Activated CD4-positive, alpha-beta T cell treated with anti-CD3 and anti-CD28 coated beads for 48 hours (primary cell): ENCODE measurements at regions not wholly inside any gene's neighbourhood (a gene's known extent, or its start where the extent isn't known, plus 50 kb on each side); places are given as distances from the start of the nearest gene placed in this dataset.
"Not testable (repeated sequence)": the region's sequence is repeated elsewhere in the genome, so short reads cannot be mapped to it uniquely, and the experiment has no call there.

Source experiments
- DNase-seq: peaks from one replicate; pipeline ENCODE4 v3.0.0-alpha.2; 2020

DNA sequence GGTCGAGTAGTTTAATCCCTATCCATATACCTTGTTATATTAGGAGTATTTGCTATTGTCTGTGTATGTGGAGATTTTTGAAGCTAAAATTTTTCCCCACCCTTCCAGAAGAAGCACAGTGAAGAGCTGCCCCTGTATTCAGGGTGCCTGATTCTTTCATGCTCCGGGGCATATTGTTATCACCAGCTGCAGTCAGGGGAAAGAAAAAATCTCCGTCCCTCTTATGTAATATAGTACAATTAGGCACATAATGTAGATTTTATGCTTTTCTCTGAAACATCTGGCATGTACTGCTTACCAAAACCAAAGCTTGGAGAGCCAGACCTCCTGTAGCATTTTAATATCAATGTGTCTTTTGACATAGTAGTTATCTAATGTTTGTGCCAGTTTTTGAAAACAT lies 214.9 kb upstream of the EDNRB start:
- DNase-seq, result no peak

DNA sequence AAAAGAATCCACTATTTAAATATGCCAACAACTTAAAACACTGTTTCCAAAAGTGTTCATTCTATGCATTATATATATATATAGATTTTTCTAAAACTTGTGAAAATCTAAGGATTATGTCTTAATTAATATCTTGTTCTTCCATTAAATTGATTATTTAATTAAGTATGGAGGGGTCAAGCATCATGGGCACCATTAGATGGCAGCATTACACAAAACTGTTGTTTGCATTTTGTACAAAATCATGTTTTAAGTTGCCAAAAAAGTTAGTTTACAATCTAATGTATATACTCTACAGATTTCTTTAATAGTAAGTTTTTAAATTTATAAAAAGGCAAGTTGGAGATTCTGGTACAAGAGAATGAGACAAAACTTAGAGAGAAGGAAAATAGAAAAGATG lies 213.2 kb upstream of the EDNRB start:
- DNase-seq, result no peak

DNA sequence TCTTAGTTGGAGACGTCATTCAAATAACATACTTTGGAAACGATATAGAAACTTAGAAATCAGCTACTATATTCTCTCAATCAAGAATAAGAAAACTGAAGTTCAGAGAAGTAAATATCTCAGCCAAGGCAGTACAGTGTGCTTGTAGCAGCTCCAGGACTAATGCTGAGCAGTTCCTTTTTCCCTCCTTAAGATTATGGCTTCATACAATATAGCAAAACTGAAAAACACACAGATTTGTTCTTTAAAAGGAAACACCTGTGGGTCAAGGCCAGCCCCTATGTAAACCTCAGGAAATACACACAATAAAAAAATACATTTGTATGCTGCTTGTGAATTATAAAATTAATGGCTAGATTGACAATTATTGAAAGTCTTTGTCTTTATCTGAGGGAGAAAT lies 212.7 kb upstream of the EDNRB start:
- DNase-seq, result no peak

DNA sequence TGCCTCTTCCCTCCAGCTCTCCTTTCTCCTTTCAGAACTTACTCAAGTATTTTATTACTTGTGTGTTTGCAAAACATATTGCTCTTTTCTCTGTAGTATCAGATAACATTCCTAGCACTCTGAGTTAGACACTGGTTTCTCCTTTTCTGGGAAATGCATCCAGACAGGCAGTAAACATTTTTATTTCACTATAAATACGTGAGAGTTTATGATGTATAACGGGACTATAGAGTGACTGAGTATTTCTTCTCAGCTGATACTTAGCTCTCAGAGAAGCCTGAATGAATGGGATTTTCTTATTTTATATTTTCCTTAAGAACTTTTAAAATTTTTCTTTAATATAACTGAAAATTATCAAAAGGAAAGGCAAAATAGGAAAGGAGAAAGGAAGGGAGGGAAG lies 211.2 kb upstream of the EDNRB start:
- DNase-seq, result no peak

DNA sequence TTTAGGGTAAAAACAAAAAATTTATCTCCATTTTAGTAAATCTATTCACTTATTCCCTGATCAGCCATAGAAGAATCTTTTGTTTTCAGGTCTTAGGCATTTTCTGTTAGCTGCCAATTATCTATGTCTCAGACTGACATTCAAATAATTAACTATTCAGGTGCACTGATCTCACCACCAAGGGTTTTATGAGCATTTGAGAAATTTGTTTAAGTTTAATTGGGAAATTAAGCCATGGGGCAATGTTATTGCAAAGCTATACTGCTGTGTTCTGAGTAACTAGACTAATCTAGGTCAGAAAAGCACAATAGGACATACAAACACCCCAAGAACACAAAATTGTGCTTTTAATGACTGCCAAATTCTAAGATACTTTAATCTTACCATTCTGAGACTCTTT lies 210.7 kb upstream of the EDNRB start:
- no peak for DNase-seq

DNA sequence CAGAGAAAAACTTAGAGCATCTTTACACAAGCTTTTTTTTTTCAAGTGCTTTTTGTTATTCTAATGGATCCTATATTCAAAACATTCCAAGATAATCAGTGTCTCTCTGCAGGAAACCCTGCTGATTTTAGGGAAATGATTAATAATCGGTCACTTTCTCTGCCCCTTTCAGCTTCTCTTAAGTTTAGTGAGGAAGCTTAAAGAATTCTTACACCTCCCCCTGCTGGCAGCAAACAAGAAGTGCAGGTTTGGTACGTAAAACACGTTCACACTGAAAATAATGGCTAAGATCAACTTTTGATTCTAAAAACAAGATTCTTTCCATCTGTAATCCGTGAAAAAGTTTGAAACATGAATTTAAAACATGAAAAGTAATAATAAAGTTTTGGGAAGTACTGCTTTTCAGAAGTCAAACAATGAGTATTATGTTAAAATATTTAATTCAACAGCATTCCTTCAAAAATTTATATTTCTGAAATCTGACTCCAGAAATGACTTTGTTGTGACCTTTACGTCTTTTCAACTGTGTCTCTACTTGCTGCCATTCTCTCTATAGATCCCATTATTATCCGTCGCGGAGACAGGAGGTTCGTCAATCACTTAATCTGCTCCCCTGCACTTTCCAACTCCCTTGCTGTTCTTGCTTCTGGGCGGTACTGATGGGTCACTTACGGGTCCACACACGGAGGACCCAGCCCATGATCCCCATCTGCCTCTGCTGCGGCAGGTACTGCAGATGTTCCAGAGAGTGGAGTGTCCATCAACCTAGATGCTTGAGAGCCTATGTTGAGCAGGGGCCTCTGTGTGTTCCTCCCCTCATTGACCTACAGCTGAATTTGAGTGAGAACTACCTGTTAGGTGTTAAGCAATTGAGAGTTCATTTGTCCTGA lies 203.1 kb upstream of the EDNRB start:
- peak; percentile 40 for DNase-seq

DNA sequence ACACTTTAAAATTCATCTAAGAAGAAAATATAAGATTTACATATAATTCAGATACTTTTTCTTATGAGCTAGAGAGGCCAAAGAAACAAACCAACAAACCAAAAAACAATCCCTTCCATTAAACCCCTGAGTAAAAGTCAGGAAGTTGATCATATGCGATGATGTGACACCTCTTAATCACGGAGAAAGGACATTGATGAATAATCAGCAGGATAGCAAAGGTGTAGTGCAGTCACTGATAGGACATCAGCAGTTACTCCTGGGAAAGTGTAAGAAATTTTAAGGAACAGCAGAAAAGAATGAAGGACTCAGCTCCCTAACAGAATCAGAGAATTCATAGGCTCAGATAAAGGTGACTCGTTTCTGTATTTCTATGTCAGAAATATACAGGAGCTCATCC lies 202.4 kb upstream of the EDNRB start:
- DNase-seq, result no peak

DNA sequence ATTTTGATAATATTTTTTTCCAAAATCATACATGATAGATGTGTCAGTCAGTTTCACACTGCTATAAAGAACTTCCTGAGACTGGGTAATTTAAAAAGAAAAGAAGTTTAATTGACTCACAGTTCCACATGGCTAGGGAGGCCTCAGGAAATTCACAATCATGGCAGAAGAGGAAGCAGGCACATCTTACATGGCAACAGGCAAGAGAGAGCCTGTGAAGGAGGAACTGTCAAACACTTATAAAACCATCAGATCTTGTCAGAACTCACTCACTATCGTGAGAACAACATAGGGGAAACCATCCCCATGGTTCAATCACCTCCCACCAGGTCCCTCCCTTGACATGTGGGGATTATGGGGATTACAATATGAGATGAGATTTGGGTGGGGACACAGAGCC lies 201.5 kb upstream of the EDNRB start:
- DNase-seq, result not testable (repeated sequence)

DNA sequence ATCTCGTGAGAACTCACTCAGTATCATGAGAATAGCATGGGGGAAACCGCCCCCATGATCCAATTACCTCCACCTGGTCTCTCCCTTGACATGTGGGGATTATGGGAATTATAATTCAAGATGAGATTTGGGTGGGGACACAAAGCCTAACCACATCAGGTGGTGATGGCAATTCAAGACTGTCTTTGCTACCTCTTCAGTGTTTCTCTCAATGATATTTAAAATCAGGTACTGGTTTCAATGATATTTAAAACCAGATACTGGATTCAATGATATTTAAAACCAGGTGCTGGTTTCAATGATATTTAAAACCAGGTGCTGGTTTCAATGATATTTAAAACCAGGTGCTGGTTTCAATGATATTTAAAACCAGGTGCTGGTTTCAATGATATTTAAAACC lies 198.4 kb upstream of the EDNRB start:
- DNase-seq, result not testable (repeated sequence)

DNA sequence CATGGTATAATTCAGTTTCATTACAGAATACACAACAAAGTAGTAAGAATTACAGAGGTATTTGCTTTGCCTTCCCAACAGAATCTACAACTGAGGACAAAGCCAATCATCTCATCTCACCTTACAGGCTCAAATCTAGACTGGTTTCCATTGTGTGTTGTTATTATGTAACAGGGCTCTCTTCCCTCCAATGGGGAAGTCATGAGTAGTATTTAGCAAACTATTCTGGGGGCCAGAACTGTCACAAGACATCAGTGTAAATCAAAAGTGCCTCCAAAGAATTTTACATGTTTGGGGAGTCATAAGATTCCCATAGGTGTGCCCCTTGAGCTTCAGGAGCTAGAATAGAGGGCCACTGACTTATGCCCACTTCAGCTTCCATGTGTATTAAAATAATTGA lies 187.0 kb upstream of the EDNRB start:
- DNase-seq, result no peak

DNA sequence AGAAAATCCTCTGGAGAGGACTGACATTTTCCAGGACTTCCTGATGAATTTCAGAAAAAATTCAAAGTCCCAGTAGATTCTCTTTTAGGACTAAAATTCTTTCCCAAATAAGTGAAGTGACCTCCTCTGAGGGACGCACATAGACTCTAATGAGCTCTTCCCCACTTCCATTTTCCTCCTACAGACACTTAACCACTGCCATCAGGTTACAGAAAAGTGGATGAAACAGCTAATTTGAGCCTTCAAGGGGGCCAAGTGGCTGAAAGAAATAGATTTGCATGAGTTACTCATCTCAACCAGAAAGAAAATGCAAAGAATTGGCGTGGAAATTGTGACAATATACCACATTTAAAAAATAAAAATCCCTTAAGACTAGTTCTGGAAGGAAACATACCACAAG lies 185.3 kb upstream of the EDNRB start:
- DNase-seq, result no peak

DNA sequence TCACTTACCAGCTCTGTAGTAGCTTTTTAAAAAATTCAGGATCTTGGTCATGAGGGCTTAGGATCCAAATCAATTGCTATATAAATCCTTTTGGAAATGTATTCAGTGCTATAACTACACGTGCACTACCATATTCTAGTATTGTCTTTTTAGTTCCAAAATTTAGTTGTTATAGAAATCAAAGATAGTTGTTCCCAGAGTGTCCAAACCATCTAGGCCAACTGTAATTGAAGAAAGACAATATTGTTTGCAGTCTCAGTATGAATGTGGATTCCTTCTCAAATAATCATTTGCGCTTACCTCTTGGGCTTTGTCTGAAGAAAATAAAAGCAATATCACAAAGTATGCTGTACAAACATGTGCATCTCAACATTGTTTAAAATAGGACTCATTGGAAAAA lies 184.1 kb upstream of the EDNRB start:
- no peak for DNase-seq

DNA sequence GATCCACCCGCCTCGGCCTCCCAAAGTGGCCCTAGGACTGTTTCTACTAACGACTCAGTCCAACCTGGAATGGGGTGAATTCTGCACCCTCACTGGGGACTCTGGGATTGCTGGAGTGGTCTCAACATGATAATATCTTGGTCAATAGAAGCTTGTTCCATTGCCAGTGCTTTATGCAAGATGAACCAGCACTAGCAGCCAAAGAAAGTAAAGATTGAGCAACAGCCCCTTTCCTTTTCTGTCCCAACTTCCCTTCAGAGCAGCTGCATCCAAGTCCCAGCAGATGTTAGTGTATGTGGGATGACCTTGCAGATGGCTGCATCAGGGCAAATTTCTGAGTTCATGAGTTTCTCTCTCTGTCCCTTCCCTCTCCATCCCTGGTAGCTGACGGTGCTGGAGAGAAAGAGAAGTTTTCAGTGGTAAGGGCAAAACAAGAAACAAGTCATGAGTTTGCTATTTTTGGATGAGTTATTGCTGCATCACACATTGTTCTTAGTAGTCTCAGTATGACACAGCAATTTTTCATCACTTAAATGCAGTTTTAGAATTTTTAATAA lies 183.6 kb upstream of the EDNRB start:
- DNase-seq, result no peak

DNA sequence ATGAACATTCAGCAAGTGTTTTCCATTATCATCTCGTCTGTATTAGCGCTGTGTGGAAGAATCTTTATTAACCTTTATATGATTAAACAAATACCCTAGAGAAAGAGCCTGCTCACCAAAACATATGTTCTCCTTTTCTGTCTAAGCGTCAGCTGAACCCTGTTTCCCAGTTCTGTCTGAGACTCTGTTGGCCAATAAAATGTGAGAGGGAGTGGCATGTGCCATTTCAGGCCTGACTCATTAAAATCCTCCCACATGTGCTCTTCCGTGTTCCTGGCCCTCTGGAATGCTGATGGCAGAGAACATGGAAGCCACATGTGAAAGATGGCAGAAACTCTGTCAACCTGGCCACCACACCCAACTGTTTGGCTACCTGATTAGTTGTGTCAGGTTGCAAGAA lies 181.9 kb upstream of the EDNRB start:
- DNase-seq, result no peak

DNA sequence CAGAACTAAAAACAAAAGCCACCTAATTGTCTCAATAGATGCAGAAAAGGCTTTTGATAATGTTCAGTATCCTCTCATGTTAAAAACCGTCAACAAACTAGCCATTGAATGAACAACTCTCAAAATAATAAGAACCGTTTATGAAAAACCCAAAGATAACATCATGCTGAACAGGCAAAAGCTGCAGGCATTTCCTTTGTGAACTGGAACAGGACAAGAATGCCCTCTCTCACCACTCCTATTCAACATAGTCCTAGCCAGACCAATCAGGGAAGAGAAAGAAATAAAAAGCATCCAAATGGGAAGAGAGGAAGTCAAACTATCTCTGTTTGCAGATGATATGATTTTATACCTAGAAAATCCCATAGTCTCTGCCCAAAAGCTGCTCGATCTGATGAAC lies 179.6 kb upstream of the EDNRB start:
- no peak for DNase-seq

DNA sequence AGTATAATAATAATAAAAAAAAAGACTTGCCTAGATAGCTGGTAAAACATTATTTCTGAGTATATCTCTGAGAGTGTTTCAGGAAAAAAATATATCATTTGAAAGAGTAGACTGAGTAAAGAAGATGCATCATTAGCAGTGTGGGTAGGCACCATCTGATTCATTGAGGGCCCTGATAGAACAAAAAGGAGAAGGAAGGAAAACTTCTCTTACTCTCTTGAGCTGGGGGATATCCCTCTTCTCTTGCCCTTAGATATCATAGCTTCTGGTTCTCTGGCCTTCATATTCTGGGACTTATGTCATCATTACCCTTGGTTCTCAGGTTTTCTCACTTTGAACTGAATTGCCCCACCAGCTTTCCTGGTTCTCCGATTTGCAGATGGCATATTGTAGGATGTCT lies 177.6 kb upstream of the EDNRB start:
- DNase-seq, result no peak

DNA sequence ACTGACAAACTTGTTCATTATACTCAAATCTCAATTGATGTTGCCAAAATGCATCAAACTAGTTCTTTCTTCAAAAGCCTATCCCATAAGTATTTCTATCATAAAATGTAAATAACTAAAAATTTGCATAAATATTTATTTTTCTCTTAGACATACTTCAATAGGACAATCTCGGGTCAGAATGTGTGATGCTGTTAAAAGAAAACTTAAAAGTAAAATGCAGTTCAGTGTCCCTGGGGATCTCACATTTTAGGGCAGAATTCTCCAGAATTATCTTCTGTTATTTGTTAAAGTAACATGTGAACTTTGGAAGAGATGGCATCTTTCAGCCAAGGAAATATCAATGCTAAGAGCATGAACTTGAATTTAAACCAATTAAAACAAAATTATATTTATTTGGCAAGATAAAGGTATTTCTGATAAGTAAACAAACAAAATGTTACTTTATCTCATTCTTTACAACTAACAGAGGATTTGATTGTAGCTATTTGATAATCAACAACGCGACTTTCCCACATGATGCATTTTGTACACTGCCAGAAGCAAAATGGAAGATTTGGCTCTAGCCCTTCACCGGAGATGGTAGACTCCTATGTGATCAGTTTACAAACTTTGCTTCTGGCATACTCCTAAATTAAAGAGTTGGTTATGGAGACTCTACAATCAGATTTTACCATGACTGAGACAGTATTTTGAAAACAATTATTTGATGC lies 169.5 kb upstream of the EDNRB start:
- no peak for DNase-seq

DNA sequence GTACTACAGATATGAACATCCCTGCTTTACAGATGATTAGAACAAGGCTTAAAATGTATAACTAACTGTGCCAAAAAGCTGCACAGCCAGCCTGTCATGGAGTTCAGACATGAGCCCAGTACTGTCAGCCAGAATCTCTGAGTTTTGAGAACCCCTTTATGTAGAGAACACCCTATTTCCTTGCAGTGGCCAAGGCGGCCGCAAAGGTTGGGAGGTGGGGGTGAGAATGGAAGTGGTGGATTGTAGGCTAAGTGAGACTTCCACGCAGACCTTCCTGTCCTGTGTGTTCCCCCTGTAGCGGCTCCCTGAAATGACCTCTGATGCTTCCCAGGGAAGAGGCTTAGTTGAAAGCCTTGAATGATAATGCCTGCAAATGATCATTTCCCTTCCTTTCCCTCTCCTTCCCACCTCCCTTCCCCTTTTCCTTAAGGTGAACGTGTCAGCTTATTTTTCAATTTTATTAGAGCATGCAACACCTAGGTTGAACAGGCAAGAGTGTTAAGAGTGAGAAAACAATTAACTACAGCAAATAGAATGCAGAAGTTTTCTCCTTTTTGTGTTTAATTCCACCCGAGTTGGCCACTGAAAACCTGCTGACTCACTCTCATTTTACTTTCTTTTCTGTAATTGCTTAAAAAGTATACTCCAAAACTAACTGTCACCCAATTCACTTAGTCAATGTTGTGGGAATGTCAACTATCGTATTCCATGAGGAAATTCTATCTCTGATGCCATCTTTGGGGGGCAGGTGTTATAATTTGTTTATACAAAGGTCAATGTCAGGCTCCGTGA lies 167.0 kb upstream of the EDNRB start:
- DNase-seq, result no peak

DNA sequence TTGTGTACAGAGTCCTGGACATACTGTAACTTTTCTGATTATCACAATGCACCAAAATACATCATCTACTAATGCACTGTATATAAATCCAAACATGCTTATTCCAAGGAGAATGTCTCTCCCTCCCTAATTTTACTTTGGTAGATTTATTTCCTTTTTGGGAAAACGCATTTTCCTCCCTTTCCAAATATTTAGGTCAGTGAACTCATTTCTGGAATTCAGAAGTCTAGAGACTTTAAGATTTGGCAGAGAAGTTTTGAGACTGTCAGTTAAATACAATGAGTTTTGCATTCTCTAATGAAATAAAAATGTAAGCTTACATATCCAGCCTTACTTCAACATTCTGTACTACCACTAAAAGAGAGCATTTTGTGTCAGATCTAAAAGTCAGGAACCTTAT lies 165.8 kb upstream of the EDNRB start:
- DNase-seq, result no peak

DNA sequence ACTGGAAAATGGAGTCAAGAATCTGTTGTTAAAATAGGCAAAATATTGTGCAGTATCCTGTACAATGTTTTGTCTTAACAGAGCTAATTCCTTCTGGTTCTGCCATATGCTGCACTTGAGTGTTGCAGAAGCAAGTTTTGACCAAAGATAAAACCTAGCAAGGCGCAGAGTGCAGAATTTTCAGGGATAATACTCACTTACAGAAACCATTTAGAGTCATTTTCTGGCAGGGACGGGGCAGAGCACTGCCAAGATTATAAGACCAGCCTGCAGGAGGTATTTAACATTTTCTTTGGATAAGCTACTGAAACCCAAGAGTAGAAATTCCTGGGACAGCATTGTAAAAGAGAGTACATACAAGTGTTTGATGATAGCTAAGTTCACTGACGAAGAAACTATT lies 159.5 kb upstream of the EDNRB start:
- DNase-seq, result no peak

DNA sequence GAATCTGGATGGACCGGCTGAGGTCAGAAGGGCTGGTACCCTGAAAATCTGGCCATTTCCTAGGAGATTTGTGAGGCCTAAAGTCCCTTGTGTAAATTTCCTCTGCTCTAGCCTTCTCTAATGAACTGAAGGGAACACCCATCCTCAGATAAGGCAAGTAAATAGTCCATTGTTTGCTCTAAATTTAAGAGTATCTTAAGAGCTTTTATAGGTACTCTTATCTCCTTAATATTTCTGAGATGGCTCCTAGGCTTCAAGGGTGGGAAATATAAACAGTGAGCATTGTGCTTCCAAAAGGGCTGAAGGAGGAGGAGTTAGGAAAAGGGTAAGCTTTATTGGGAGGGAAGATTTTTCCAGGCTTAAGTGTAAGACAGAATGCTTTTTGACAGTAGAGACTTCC lies 148.7 kb upstream of the EDNRB start:
- DNase-seq, result no peak

DNA sequence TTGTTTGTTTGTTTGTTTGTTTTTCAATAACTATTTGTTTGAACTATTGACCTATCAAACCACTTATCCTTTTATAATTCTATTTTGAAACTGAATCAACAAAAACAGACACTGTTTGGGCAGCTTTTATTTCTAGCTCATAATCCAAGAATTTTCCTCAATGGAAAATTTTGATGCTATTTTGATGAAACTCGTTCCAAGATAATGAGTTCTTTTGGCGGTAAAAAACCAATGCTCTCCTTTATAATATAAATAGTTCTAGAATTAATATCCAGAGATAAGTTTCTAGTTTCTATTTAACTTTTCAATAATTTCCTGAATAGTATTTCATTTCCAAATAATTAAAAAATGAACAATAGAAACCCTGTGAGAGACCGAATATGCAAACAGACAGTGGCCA lies 146.5 kb upstream of the EDNRB start:
- DNase-seq, result no peak

DNA sequence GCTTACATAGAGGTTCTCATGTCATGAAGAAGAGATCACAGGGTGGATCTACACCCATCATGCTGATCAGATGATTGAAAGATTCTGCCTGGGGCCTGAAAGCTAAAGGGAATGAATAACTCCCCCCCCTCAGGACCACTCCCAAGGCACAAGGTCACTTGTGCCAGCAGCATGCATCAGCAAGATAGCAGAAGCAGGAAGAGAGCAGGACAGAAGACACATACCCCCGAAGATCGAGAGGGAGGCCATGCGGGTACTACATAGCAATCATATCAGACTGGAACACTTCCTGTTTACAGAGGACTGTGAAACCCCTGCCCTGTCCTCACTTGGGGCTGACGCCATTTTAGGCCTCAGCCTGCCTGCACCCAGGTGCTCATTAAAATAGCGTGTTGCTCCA lies 143.2 kb upstream of the EDNRB start:
- DNase-seq, result no peak

DNA sequence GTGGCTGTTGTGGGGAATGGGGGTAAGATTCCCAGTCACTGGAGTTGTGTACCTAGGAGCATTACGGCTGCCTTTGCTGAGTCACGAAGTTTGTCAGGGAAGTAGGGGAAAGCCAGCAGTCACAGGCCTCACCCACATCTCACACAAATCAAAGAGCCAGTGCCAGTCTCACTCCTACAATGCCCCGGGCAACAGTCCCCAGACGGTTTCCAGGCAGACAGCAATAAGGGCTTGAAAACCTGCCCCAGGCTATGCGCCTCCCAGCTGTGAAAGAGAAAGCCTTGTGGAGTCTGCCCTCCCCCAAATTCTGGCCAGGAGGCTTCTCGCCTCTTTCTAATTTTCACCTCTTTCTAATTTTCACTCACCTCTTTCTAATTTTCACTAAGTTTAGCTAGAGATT lies 142.3 kb upstream of the EDNRB start:
- no peak for DNase-seq
